ENCODE measurements at regions not wholly inside any gene's neighbourhood (a gene's known extent, or its start where the extent isn't known, plus 50 kb on each side); places are given as distances from the start of the nearest gene placed in this dataset.
A peak's percentile ranks its signal among the peaks of the same experiment; 100 is the strongest.

DNA sequence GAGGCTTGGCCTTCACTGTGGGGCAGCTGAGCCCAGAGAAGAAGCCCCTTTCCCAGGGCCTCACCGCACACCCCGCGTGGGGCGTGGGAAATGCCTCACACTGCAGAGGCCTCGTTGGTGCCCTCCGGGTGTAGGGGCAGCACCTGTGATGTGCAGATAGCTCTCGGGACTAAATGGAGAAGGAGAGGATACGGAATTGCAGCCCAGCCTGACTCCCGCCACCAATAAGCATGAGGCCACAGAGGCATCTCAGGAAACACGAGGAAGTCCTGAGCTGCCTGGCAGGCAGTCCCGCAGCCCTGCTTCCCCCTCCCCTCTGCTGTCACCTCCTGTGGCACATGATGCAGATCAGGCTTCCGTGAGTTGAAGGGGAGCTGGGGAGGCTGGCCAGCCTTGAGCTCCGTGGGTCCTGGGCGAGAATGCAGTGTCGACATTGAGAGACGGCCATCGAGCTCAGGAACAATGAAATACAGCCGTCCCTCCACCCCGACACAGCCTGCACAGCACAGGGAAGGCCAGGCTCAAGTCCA is 59.6 kb upstream of the PPP2R2D start:
- intact Hi-C loops (cut with DNase I; ENCODE audit: low total_unique reads): no loop called here
- TF ChIP-seq, protein P1, sequence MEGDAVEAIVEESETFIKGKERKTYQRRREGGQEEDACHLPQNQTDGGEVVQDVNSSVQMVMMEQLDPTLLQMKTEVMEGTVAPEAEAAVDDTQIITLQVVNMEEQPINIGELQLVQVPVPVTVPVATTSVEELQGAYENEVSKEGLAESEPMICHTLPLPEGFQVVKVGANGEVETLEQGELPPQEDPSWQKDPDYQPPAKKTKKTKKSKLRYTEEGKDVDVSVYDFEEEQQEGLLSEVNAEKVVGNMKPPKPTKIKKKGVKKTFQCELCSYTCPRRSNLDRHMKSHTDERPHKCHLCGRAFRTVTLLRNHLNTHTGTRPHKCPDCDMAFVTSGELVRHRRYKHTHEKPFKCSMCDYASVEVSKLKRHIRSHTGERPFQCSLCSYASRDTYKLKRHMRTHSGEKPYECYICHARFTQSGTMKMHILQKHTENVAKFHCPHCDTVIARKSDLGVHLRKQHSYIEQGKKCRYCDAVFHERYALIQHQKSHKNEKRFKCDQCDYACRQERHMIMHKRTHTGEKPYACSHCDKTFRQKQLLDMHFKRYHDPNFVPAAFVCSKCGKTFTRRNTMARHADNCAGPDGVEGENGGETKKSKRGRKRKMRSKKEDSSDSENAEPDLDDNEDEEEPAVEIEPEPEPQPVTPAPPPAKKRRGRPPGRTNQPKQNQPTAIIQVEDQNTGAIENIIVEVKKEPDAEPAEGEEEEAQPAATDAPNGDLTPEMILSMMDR (IDR thresholded peaks at IDR 0.05): no peak
- TF ChIP-seq POLR2A (IDR thresholded peaks at IDR 0.05): no peak
- H3K36me3 ChIP-seq: peaks cover 0 to 4% of the 10 kb centered on the region in 2 donors
- H3K4me1 ChIP-seq: no peaks in the 10 kb centered on the region
- peak in 1 of 2 donors; percentile 7 for DNase-seq
- no peaks in the 10 kb centered on the region for H3K27me3 ChIP-seq
- H3K27ac ChIP-seq: no peak overlapping the region
- no peaks in the 10 kb centered on the region for H3K9me3 ChIP-seq
- no peak overlapping the region for H3K4me3 ChIP-seq

DNA sequence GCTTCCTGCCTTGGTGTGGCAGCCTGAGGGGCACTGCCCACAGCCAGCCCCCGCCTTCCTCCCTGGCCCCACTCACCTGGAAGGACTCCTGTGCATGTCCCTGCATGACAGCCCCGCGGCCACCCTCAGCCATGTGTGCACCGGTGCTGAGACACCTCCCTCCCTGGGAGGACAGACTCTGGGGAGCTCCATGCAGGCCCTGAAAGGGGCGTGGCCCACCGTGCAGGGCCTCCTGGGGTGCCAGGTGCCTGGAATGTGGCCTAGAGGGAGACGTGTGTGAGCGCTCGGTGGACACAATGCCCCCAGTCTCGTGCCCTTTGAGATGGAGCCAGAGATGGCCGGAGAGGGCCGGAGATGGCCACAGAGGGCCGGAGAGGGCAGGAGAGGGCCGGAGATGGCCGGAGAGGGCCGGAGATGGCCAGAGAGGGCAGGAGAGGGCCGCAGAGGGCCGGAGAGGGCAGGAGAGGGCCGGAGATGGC is 59.1 kb upstream of the PPP2R2D start:
- peaks cover 0 to 4% of the 10 kb centered on the region in 2 donors for H3K36me3 ChIP-seq
- intact Hi-C loops (cut with DNase I; ENCODE audit: low total_unique reads): no loop called here
- no peaks in the 10 kb centered on the region for H3K27me3 ChIP-seq
- DNase-seq: no peak
- no peak overlapping the region for H3K4me3 ChIP-seq
- no peak for TF ChIP-seq POLR2A (IDR thresholded peaks at IDR 0.05)
- TF ChIP-seq, protein P1 (IDR thresholded peaks at IDR 0.05): no peak
- no peaks in the 10 kb centered on the region for H3K9me3 ChIP-seq
- no peak overlapping the region for H3K27ac ChIP-seq
- no peaks in the 10 kb centered on the region for H3K4me1 ChIP-seq

DNA sequence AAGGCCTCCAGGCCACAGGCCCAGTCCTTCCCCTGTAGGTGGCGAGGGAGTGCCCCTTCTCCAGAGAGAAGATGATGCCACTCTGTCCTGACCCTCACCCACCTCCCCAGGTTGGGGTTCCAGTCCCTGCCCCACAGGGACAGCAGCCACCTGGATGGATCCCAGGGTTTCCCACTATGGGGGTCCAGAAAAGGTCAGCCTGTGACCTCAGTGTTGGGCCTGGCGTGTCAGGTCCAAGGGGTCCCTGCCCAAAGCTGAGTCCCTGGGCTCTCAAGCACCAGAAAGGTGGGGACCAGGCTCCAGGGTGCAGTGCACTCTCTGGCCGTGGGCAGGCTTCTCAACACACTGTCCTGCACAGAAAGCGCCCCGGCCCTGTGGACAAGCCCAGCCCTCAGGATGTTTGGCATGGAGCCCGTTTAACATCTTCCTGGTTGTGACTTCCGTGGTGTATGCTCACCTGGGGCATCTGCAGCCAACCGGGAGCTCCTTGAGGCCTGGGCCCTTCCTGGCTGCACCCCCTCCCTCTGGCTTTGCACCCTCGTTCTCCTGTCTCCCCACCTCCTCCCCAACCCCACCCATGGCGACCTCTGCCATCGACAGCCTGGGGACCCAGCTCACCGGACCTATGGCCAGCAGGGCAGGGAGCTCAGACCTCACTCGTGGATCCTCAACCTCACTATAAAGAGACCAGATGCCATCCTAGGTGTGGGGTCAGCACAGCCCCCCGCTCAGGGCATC is 58.3 kb upstream of the PPP2R2D start:
- Histone ChIP-seq H3K4me3 (no peak overlapping the region), H3K4me1 (no peaks in the 10 kb centered on the region), H3K27me3 (no peaks in the 10 kb centered on the region), H3K36me3 (no peaks in the 10 kb centered on the region), H3K9me3 (no peaks in the 10 kb centered on the region), H3K27ac (no peak overlapping the region)
- TF ChIP-seq POLR2A (IDR thresholded peaks at IDR 0.05): no peak
- TF ChIP-seq, protein P1 (IDR thresholded peaks at IDR 0.05): no peak
- DNase-seq: peak in 1 of 2 donors; percentile 4
- intact Hi-C loops (cut with DNase I; ENCODE audit: low total_unique reads): no loop called here

DNA sequence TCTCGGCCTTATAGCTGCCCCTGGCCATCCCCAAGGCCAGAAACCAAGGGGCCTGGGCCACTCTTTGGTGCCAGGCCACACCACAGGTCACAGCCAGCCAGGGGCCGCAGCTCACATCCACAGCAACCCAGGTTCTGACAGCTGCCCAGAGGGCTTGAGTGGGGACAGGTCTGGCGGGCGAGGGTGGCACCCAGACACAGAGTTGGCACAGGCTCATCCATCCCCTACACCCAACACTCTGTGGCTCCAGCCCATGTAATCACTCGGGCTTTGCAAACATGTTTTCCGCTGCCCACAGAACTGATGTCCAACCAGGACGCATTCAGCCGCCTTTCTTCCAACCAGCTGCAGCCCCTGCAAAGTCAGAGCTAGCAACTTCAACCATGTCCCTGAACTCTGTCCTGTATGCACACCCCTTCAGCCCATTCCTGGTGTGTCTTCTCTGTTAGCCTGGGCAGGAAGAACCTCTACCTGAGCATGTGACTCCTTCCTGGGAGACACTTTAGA is 57.7 kb upstream of the PPP2R2D start:
- intact Hi-C loops (cut with DNase I; ENCODE audit: low total_unique reads): no loop called here
- H3K27me3 ChIP-seq: no peaks in the 10 kb centered on the region
- no peaks in the 10 kb centered on the region for H3K36me3 ChIP-seq
- DNase-seq: no peak
- no peak overlapping the region for H3K4me3 ChIP-seq
- H3K27ac ChIP-seq: no peak overlapping the region
- no peaks in the 10 kb centered on the region for H3K4me1 ChIP-seq
- TF ChIP-seq POLR2A (IDR thresholded peaks at IDR 0.05): no peak
- TF ChIP-seq, protein P1 (IDR thresholded peaks at IDR 0.05): no peak
- H3K9me3 ChIP-seq: no peaks in the 10 kb centered on the region

DNA sequence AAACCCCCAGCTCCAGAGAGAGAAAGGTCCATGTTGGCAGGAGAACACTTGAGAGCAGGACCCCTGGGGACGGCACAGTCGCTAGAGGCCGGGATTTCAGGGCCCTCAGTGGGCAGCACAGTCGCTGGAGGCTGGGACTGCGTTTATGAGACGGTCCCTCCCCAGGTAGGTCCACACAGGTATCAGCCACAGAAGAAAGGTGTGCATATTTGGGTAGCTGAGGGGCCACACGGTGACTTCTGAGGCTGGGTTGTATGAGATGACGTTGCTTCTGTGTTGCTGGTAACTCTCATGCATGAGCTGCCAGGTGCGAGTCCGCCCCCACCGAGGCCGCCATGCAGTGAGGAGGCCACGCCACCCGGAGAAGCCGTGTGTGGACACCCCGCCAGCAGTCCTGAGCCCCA is 56.9 kb upstream of the PPP2R2D start:
- no peaks in the 10 kb centered on the region for H3K4me1 ChIP-seq
- H3K27ac ChIP-seq: no peak overlapping the region
- no peaks in the 10 kb centered on the region for H3K9me3 ChIP-seq
- no peaks in the 10 kb centered on the region for H3K27me3 ChIP-seq
- DNase-seq: no peak
- intact Hi-C loops (cut with DNase I; ENCODE audit: low total_unique reads): no loop called here
- no peak for TF ChIP-seq POLR2A (IDR thresholded peaks at IDR 0.05)
- TF ChIP-seq, protein P1 (IDR thresholded peaks at IDR 0.05): no peak
- H3K36me3 ChIP-seq: no peaks in the 10 kb centered on the region
- H3K4me3 ChIP-seq: no peak overlapping the region

All from uterus (tissue), 3 donors.